GM21576 (cell line): ENCODE measurements at regions not wholly inside any gene's neighbourhood (a gene's known extent, or its start where the extent isn't known, plus 50 kb on each side); places are given as distances from the start of the nearest gene placed in this dataset.

Experiments
- ATAC-seq: cut with Tn5 transposase; IDR thresholded peaks from one replicate; pipeline ENCODE4 v1.9.1; 2021; ENCODE audit warnings: mild to moderate bottlenecking, moderate library complexity; ENCODE audit not compliant: unreplicated experiment

- no peak for ATAC-seq
Observed at GRCh38 chr6:98586163-98586562, 248.2 kb upstream of the POU3F2 start.

- ATAC-seq, result no peak
Observed at GRCh38 chr6:98587555-98587954, 246.8 kb upstream of the POU3F2 start.

- no peak for ATAC-seq
Observed at GRCh38 chr6:98589536-98589935, 244.8 kb upstream of the POU3F2 start.

GRCh38 chr6:98590136-98590681, 244.2 kb upstream of the POU3F2 start:
- ATAC-seq, result no peak

GRCh38 chr6:98590997-98591396, 243.4 kb upstream of the POU3F2 start:
- no peak for ATAC-seq

- ATAC-seq, result no peak
Observed at GRCh38 chr6:98593676-98594075, 240.7 kb upstream of the POU3F2 start.

GRCh38 chr6:98601716-98602115, 232.7 kb upstream of the POU3F2 start:
- ATAC-seq, result no peak

GRCh38 chr6:98605705-98606104, 228.7 kb upstream of the POU3F2 start:
- ATAC-seq, result no peak

- ATAC-seq, result no peak
Observed at GRCh38 chr6:98627129-98627775, 207.1 kb upstream of the POU3F2 start.

- ATAC-seq, result no peak
Observed at GRCh38 chr6:98633886-98634285, 200.5 kb upstream of the POU3F2 start.

- no peak for ATAC-seq
Observed at GRCh38 chr6:98634569-98634968, 199.8 kb upstream of the POU3F2 start.

GRCh38 chr6:98635191-98635590, 199.2 kb upstream of the POU3F2 start:
- no peak for ATAC-seq

GRCh38 chr6:98636941-98637340, 197.4 kb upstream of the POU3F2 start:
- no peak for ATAC-seq

GRCh38 chr6:98639089-98639635, 195.2 kb upstream of the POU3F2 start:
- no peak for ATAC-seq

- no peak for ATAC-seq
Observed at GRCh38 chr6:98640366-98640765, 194.0 kb upstream of the POU3F2 start.

- ATAC-seq, result no peak
Observed at GRCh38 chr6:98641949-98642719, 192.2 kb upstream of the POU3F2 start.

- ATAC-seq, result no peak
Observed at GRCh38 chr6:98644063-98644462, 190.3 kb upstream of the POU3F2 start.

- ATAC-seq, result no peak
Observed at GRCh38 chr6:98648211-98648914, 186.0 kb upstream of the POU3F2 start.

GRCh38 chr6:98650941-98651340, 183.4 kb upstream of the POU3F2 start:
- ATAC-seq, result no peak

GRCh38 chr6:98653179-98653578, 181.2 kb upstream of the POU3F2 start:
- ATAC-seq, result no peak

- no peak for ATAC-seq
Observed at GRCh38 chr6:98657764-98658163, 176.6 kb upstream of the POU3F2 start.
